ENCODE measurements at regions not wholly inside any gene's neighbourhood (a gene's known extent, or its start where the extent isn't known, plus 50 kb on each side); places are given as distances from the start of the nearest gene placed in this dataset.

DNA sequence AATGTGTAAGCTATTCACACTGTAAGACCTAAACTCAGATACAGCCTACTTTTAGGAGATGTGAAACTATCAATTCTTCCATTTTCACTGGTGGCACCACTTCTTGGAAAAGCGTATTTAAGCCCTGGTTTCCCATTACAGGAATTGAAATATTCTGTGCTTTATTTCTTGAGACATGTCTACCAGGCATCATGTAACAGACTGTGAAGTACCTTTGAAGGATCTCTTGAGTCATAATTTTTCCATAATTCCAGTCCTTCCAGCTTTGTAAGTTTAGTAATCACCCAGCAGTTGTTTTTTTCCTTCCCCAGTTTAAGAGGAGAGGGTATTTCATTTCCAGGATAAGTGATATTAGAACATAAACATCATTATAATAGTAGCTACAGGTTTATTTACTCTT is 186.0 kb upstream of the PRPS1L1 start:
- Histone ChIP-seq H4K20me1 (ENCODE audit: low read length) (no peaks in the 10 kb centered on the region), H3K27ac (ENCODE audit: low read length) (no peak overlapping the region), H3K79me2 (ENCODE audit: low read length) (no peaks in the 10 kb centered on the region), H3K4me1 (ENCODE audit: insufficient read depth, low read length) (peaks cover 16% of the 10 kb centered on the region), H3K9me2 (replicated peaks; ENCODE audit: low read length) (no peaks in the 10 kb centered on the region), H3K9ac (ENCODE audit: low read length) (no peak overlapping the region), H3K27me3 (ENCODE audit: low read length) (no peaks in the 10 kb centered on the region), H3F3A (ENCODE audit: low read length, unreplicated experiment) (no peaks in the 10 kb centered on the region), H3K4me2 (ENCODE audit: low read length) (no peak overlapping the region), H2AFZ (ENCODE audit: low read length) (no peak overlapping the region), H3K4me3 (ENCODE audit: low read length) (no peak overlapping the region), H3K36me3 (ENCODE audit: low read depth, low read length) (no peaks in the 10 kb centered on the region), H3K9me3 (ENCODE audit: low read length) (no peaks in the 10 kb centered on the region)
- intact Hi-C loops (cut with micrococcal nuclease): no loop called here
- BruUV-seq (replicated peaks): no TSS peak
- TF ChIP-seq, protein P1, sequence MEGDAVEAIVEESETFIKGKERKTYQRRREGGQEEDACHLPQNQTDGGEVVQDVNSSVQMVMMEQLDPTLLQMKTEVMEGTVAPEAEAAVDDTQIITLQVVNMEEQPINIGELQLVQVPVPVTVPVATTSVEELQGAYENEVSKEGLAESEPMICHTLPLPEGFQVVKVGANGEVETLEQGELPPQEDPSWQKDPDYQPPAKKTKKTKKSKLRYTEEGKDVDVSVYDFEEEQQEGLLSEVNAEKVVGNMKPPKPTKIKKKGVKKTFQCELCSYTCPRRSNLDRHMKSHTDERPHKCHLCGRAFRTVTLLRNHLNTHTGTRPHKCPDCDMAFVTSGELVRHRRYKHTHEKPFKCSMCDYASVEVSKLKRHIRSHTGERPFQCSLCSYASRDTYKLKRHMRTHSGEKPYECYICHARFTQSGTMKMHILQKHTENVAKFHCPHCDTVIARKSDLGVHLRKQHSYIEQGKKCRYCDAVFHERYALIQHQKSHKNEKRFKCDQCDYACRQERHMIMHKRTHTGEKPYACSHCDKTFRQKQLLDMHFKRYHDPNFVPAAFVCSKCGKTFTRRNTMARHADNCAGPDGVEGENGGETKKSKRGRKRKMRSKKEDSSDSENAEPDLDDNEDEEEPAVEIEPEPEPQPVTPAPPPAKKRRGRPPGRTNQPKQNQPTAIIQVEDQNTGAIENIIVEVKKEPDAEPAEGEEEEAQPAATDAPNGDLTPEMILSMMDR (conservative IDR thresholded peaks at IDR 0.05; ENCODE audit: low read depth, low read length): no peak
- no peak for TF ChIP-seq EZH2phosphoT487 (IDR thresholded peaks at IDR 0.05; ENCODE audit: borderline replicate concordance, low read length)
- no peak for TF ChIP-seq EZH2 (IDR thresholded peaks at IDR 0.05; ENCODE audit: low read length, unreplicated experiment)
- peak; percentile 25 for DNase-seq
- ATAC-seq: no peak
- ChIA-PET POLR2A (ENCODE audit: unreplicated experiment) (no interaction called here), CTCF (interaction anchor here (0.6 kb wide), 1 partner anchor 101 kb away, joined by 4 read pairs; no protein-coding TSS in a partner anchor)

DNA sequence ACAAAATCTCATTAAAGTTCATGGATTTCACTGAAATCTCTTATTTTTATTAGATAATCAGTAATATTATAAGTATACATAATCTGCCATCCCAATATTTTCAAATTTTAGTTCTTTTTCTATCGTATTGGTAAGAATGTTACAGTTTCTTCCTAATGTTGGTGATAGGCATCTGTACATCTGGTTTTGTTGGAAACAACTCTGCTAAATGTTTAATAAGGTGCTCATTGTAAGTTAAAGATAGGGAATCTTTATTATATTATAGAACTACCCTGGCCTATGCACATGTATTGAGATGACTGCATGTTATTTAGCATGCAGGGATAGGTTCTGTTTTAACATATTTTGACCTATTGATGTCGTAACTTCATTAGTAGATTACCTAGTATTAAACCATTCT is 188.6 kb upstream of the PRPS1L1 start:
- H3F3A ChIP-seq (ENCODE audit: low read length, unreplicated experiment): no peaks in the 10 kb centered on the region
- TF ChIP-seq EZH2phosphoT487 (IDR thresholded peaks at IDR 0.05; ENCODE audit: borderline replicate concordance, low read length): no peak
- TF ChIP-seq EZH2 (IDR thresholded peaks at IDR 0.05; ENCODE audit: low read length, unreplicated experiment): no peak
- TF ChIP-seq, protein P1 (conservative IDR thresholded peaks at IDR 0.05; ENCODE audit: low read depth, low read length): no peak
- no peaks in the 10 kb centered on the region for H3K36me3 ChIP-seq (ENCODE audit: low read depth, low read length)
- ATAC-seq: no peak
- ChIA-PET CTCF (no interaction called here), POLR2A (ENCODE audit: unreplicated experiment) (no interaction called here)
- H2AFZ ChIP-seq (ENCODE audit: low read length): no peak overlapping the region
- no peak for DNase-seq
- H3K4me2 ChIP-seq (ENCODE audit: low read length): no peak overlapping the region
- H3K9me2 ChIP-seq (replicated peaks; ENCODE audit: low read length): no peaks in the 10 kb centered on the region
- no TSS peak for BruUV-seq (replicated peaks)
- no peaks in the 10 kb centered on the region for H4K20me1 ChIP-seq (ENCODE audit: low read length)
- peaks cover 7% of the 10 kb centered on the region; the same call in 1 of the 2 replicates for H3K4me1 ChIP-seq (ENCODE audit: insufficient read depth, low read length)
- H3K9me3 ChIP-seq (ENCODE audit: low read length): no peaks in the 10 kb centered on the region
- no peak overlapping the region for H3K4me3 ChIP-seq (ENCODE audit: low read length)
- H3K9ac ChIP-seq (ENCODE audit: low read length): no peak overlapping the region
- intact Hi-C loops (cut with micrococcal nuclease): loop anchor here (5.0 kb wide), 1 partner anchor 56 kb away; no protein-coding TSS in a partner anchor
- H3K27me3 ChIP-seq (ENCODE audit: low read length): no peaks in the 10 kb centered on the region
- no peaks in the 10 kb centered on the region for H3K79me2 ChIP-seq (ENCODE audit: low read length)
- no peak overlapping the region for H3K27ac ChIP-seq (ENCODE audit: low read length)

DNA sequence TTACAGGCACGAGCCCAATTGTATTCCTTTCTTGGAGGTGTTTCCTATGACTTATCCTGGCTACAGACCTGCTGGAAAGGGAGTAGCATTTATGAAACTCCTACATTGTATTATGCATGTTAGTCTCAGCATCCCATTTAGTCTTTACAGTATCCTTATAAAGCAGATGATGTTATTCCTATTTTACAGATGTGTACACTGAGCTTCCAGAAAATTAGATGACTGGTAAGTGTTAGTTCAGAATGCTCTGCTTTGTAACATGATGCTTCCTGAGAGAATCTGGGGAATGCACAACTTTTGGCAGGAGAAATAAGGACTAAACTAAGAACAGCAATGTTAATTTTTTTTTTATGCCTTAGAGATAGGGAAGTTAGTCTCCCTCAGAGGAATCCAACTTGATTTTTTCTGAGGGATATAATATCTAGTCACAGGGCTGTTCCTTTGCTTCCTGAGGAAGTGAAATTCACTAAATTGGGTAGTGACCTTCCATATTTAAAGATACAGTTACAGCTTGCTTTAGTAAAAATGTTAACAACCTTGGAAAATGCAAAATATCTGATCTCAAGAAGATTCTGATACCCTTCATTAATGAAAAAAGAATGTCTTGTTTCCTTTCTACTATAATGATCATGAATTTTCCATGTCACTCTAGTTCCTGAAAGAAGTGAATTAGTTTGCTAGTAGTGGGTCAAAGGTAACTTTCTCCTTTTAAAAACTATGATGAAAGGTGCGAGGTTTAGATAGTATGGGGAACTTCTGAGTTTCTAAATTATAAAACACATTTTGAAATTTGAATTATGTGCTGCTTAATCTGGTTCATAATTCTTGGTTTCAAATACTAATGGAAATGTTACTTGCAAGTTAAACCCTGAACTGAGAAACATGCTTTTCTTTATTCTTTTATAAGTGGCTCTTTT is 194.0 kb upstream of the PRPS1L1 start:
- TF ChIP-seq, protein P1 (conservative IDR thresholded peaks at IDR 0.05; ENCODE audit: low read depth, low read length): no peak
- no peak for TF ChIP-seq EZH2 (IDR thresholded peaks at IDR 0.05; ENCODE audit: low read length, unreplicated experiment)
- no peak for ATAC-seq
- intact Hi-C loops (cut with micrococcal nuclease): no loop called here
- Histone ChIP-seq H3K27ac (ENCODE audit: low read length) (no peak overlapping the region), H4K20me1 (ENCODE audit: low read length) (no peaks in the 10 kb centered on the region), H3F3A (ENCODE audit: low read length, unreplicated experiment) (no peaks in the 10 kb centered on the region), H2AFZ (ENCODE audit: low read length) (no peak overlapping the region), H3K27me3 (ENCODE audit: low read length) (no peaks in the 10 kb centered on the region), H3K9me2 (replicated peaks; ENCODE audit: low read length) (no peaks in the 10 kb centered on the region), H3K36me3 (ENCODE audit: low read depth, low read length) (no peaks in the 10 kb centered on the region), H3K4me1 (ENCODE audit: insufficient read depth, low read length) (no peaks in the 10 kb centered on the region), H3K79me2 (ENCODE audit: low read length) (no peaks in the 10 kb centered on the region), H3K4me3 (ENCODE audit: low read length) (no peak overlapping the region), H3K9ac (ENCODE audit: low read length) (no peak overlapping the region), H3K9me3 (ENCODE audit: low read length) (no peaks in the 10 kb centered on the region), H3K4me2 (ENCODE audit: low read length) (no peak overlapping the region)
- ChIA-PET CTCF (no interaction called here), POLR2A (ENCODE audit: unreplicated experiment) (no interaction called here)
- DNase-seq: no peak
- BruUV-seq (replicated peaks): no TSS peak
